Spinal cord (tissue), 9 donors: ENCODE measurements at regions not wholly inside any gene's neighbourhood (a gene's known extent, or its start where the extent isn't known, plus 50 kb on each side); places are given as distances from the start of the nearest gene placed in this dataset.
A peak's percentile ranks its signal among the peaks of the same experiment; 100 is the strongest.

Source experiments
- DNase-seq, 6 donors: peaks; one replicate each; pipeline versions ENCODE4 v3.0.0 to v3.0.0-alpha.2; 2013 to 2015; ENCODE audit warnings: low spot score in 6 of 6, low read depth in 4 of 6
- H3K27ac ChIP-seq: one replicate; pipeline ENCODE4 v1.5.1; 2013; ENCODE audit warnings: low read depth, low read length, control low read depth
- H3K27me3 ChIP-seq: one replicate; pipeline ENCODE4 v1.6.1; 2013; ENCODE audit warnings: low read length; ENCODE audit not compliant: control insufficient read depth, insufficient read depth
- H3K36me3 ChIP-seq: one replicate; pipeline ENCODE4 v1.6.1; 2013; ENCODE audit warnings: low read length; ENCODE audit not compliant: control insufficient read depth, insufficient read depth
- H3K4me1 ChIP-seq: one replicate; pipeline ENCODE4 v1.6.1; 2013; ENCODE audit warnings: low read length; ENCODE audit not compliant: control insufficient read depth, insufficient read depth
- H3K4me3 ChIP-seq: one replicate; pipeline ENCODE4 v1.5.1; 2013; ENCODE audit warnings: low read depth, low read length, control low read depth
- H3K9me3 ChIP-seq: one replicate; pipeline ENCODE4 v1.6.1; 2013; ENCODE audit warnings: low read length; ENCODE audit not compliant: control insufficient read depth, insufficient read depth
- WGBS: methylation state at CpG from one replicate; pipeline ENCODE4 v1.1.5; 2013; ENCODE audit warnings: missing lambda C conversion rate; ENCODE audit not compliant: insufficient coverage; 5-methylcytosine and 5-hydroxymethylcytosine counted together
- donor health status: healthy.

- Histone ChIP-seq H3K27ac (no peak overlapping the region), H3K4me3 (no peak overlapping the region), H3K9me3 (no peaks in the 10 kb centered on the region), H3K4me1 (no peaks in the 10 kb centered on the region), H3K36me3 (no peaks in the 10 kb centered on the region), H3K27me3 (no peaks in the 10 kb centered on the region)
- peak in 2 of 6 donors; percentile 36 to 41 for DNase-seq
- 27% methylated on average over 2 of the region's 7 CpGs for WGBS
Observed at GRCh38 chr1:112040891-112041740, 51.6 kb upstream of the KCND3 start.

GRCh38 chr1:112043901-112044300 is 54.4 kb upstream of the KCND3 start:
- DNase-seq = no peak
- Histone ChIP-seq H3K9me3 (no peaks in the 10 kb centered on the region), H3K4me1 (no peaks in the 10 kb centered on the region), H3K36me3 (no peaks in the 10 kb centered on the region), H3K27me3 (no peaks in the 10 kb centered on the region), H3K4me3 (no peak overlapping the region), H3K27ac (no peak overlapping the region)

GRCh38 chr1:112044745-112045144 is 55.3 kb upstream of the KCND3 start:
- Histone ChIP-seq H3K36me3 (no peaks in the 10 kb centered on the region), H3K4me3 (no peak overlapping the region), H3K9me3 (no peaks in the 10 kb centered on the region), H3K27ac (no peak overlapping the region), H3K27me3 (no peaks in the 10 kb centered on the region), H3K4me1 (no peaks in the 10 kb centered on the region)
- no peak for DNase-seq
- WGBS = 95% methylated on average over 3 of the region's 3 CpGs

- WGBS = 92% methylated on average over 1 of the region's 2 CpGs
- H3K4me3 ChIP-seq = no peak overlapping the region
- H3K36me3 ChIP-seq = no peaks in the 10 kb centered on the region
- no peaks in the 10 kb centered on the region for H3K4me1 ChIP-seq
- DNase-seq = no peak
- H3K27me3 ChIP-seq = no peaks in the 10 kb centered on the region
- H3K9me3 ChIP-seq = no peaks in the 10 kb centered on the region
- H3K27ac ChIP-seq = no peak overlapping the region
Observed at GRCh38 chr1:112046630-112047029, 57.2 kb upstream of the KCND3 start.

GRCh38 chr1:112048421-112048820 is 59.0 kb upstream of the KCND3 start:
- no peak for DNase-seq
- H3K4me3 ChIP-seq = no peak overlapping the region
- no peaks in the 10 kb centered on the region for H3K4me1 ChIP-seq
- no peaks in the 10 kb centered on the region for H3K9me3 ChIP-seq
- whole genome bisulfite sequencing = 94% methylated on average over 1 of the region's 1 CpG
- no peaks in the 10 kb centered on the region for H3K27me3 ChIP-seq
- H3K36me3 ChIP-seq = no peaks in the 10 kb centered on the region
- no peak overlapping the region for H3K27ac ChIP-seq

GRCh38 chr1:112054510-112054909 is 65.0 kb upstream of the KCND3 start:
- H3K4me3 ChIP-seq = no peak overlapping the region
- H3K9me3 ChIP-seq = no peaks in the 10 kb centered on the region
- no peak for DNase-seq
- H3K4me1 ChIP-seq = no peaks in the 10 kb centered on the region
- no CpG with 5 or more reads among the region's 2 CpGs for WGBS
- H3K27me3 ChIP-seq = no peaks in the 10 kb centered on the region
- no peak overlapping the region for H3K27ac ChIP-seq
- no peaks in the 10 kb centered on the region for H3K36me3 ChIP-seq

GRCh38 chr1:112056354-112056753 is 66.9 kb upstream of the KCND3 start:
- Histone ChIP-seq H3K36me3 (no peaks in the 10 kb centered on the region), H3K4me3 (no peak overlapping the region), H3K9me3 (no peaks in the 10 kb centered on the region), H3K27me3 (no peaks in the 10 kb centered on the region), H3K27ac (no peak overlapping the region), H3K4me1 (no peaks in the 10 kb centered on the region)
- no peak for DNase-seq
- WGBS = 80% methylated on average over 5 of the region's 5 CpGs

GRCh38 chr1:112057736-112058135 is 68.3 kb upstream of the KCND3 start:
- H3K27ac ChIP-seq = no peak overlapping the region
- no peaks in the 10 kb centered on the region for H3K9me3 ChIP-seq
- H3K36me3 ChIP-seq = no peaks in the 10 kb centered on the region
- H3K27me3 ChIP-seq = no peaks in the 10 kb centered on the region
- DNase-seq = peak in 1 of 6 donors; percentile 19
- WGBS = 77% methylated on average over 5 of the region's 5 CpGs
- H3K4me1 ChIP-seq = no peaks in the 10 kb centered on the region
- H3K4me3 ChIP-seq = no peak overlapping the region

- Histone ChIP-seq H3K4me3 (no peak overlapping the region), H3K27ac (no peak overlapping the region), H3K36me3 (no peaks in the 10 kb centered on the region), H3K27me3 (no peaks in the 10 kb centered on the region), H3K9me3 (no peaks in the 10 kb centered on the region), H3K4me1 (peaks cover 4% of the 10 kb centered on the region)
- WGBS = 85% methylated on average over 6 of the region's 7 CpGs
- DNase-seq = no peak
Observed at GRCh38 chr1:112058815-112059450, 69.5 kb upstream of the KCND3 start.

GRCh38 chr1:112059679-112060078 is 70.2 kb upstream of the KCND3 start:
- Histone ChIP-seq H3K36me3 (no peaks in the 10 kb centered on the region), H3K27me3 (no peaks in the 10 kb centered on the region), H3K27ac (no peak overlapping the region), H3K4me1 (peaks cover 7% of the 10 kb centered on the region), H3K9me3 (no peaks in the 10 kb centered on the region), H3K4me3 (no peak overlapping the region)
- 97% methylated on average over 4 of the region's 6 CpGs for WGBS
- DNase-seq = no peak
